NCI-H1436 (cell line): ENCODE measurements at regions not wholly inside any gene's neighbourhood (a gene's known extent, or its start where the extent isn't known, plus 50 kb on each side); places are given as distances from the start of the nearest gene placed in this dataset.
"Not testable (repeated sequence)": the region's sequence is repeated elsewhere in the genome, so short reads cannot be mapped to it uniquely, and the experiment has no call there.

Source experiments
- DNase-seq: peaks from one replicate; lab custom pipeline; 2025; lab: John Stamatoyannopoulos, UW

- no peak for DNase-seq
Measured at GRCh38 chr1:157460381-157460780, 91.9 kb downstream of the FCRL5 start.

- DNase-seq, result no peak
Measured at GRCh38 chr1:157457279-157457678, 95.0 kb downstream of the FCRL5 start.

GRCh38 chr1:157455318-157455717 lies 97.0 kb downstream of the FCRL5 start:
- DNase-seq, result no peak

- no peak for DNase-seq
Measured at GRCh38 chr1:157450106-157450505, 102.2 kb downstream of the FCRL5 start.

- no peak for DNase-seq
Measured at GRCh38 chr1:157448636-157449035, 103.7 kb downstream of the FCRL5 start.

GRCh38 chr1:157446356-157446755 lies 106.0 kb downstream of the FCRL5 start:
- not testable (repeated sequence) for DNase-seq

- not testable (repeated sequence) for DNase-seq
Measured at GRCh38 chr1:157445616-157446140, 106.6 kb downstream of the FCRL5 start.

GRCh38 chr1:157442065-157442464 lies 110.2 kb downstream of the FCRL5 start:
- no peak for DNase-seq

GRCh38 chr1:157439302-157439954 lies 112.9 kb downstream of the FCRL5 start:
- no peak for DNase-seq

GRCh38 chr1:157438613-157439012 lies 113.7 kb downstream of the FCRL5 start:
- DNase-seq, result no peak

- DNase-seq, result no peak
Measured at GRCh38 chr1:157438146-157438545, 114.2 kb downstream of the FCRL5 start.

- no peak for DNase-seq
Measured at GRCh38 chr1:157437296-157437695, 115.0 kb downstream of the FCRL5 start.

- no peak for DNase-seq
Measured at GRCh38 chr1:157431751-157432150, 120.6 kb downstream of the FCRL5 start.

- no peak for DNase-seq
Measured at GRCh38 chr1:157429601-157430240, 122.6 kb downstream of the FCRL5 start.

- DNase-seq, result not testable (repeated sequence)
Measured at GRCh38 chr1:157423764-157424163, 128.6 kb downstream of the FCRL5 start.

GRCh38 chr1:157419845-157420542 lies 132.3 kb downstream of the FCRL5 start:
- no peak for DNase-seq

GRCh38 chr1:157418659-157419058 lies 133.7 kb downstream of the FCRL5 start:
- no peak for DNase-seq

GRCh38 chr1:157418231-157418630 lies 134.1 kb downstream of the FCRL5 start:
- no peak for DNase-seq

GRCh38 chr1:157415661-157416060 lies 136.7 kb downstream of the FCRL5 start:
- DNase-seq, result no peak

GRCh38 chr1:157412308-157412707 lies 140.0 kb downstream of the FCRL5 start:
- DNase-seq, result no peak

GRCh38 chr1:157411769-157412168 lies 140.5 kb downstream of the FCRL5 start:
- no peak for DNase-seq

- DNase-seq, result no peak
Measured at GRCh38 chr1:157411064-157411463, 141.3 kb downstream of the FCRL5 start.

GRCh38 chr1:157410457-157410856 lies 141.9 kb downstream of the FCRL5 start:
- DNase-seq, result no peak
